ENCODE measurements at regions not wholly inside any gene's neighbourhood (a gene's known extent, or its start where the extent isn't known, plus 50 kb on each side); places are given as distances from the start of the nearest gene placed in this dataset.
"Not testable (repeated sequence)": the region's sequence is repeated elsewhere in the genome, so short reads cannot be mapped to it uniquely, and the experiment has no call there.

GRCh38 chr19:20294181-20294580, 127.2 kb downstream of the ZNF486 start:
- Mint-ChIP-seq H3K27ac (ENCODE audit: unreplicated experiment) (no peak overlapping the region), H3K9me3 (ENCODE audit: unreplicated experiment) (peaks cover 25% of the 10 kb centered on the region), H3K36me3 (ENCODE audit: unreplicated experiment) (no peaks in the 10 kb centered on the region), H3K4me1 (ENCODE audit: unreplicated experiment) (no peaks in the 10 kb centered on the region), H3K4me3 (ENCODE audit: unreplicated experiment) (no peak overlapping the region), H3K27me3 (ENCODE audit: unreplicated experiment) (no peaks in the 10 kb centered on the region)
- DNase-seq (ENCODE audit: extremely low spot score, unreplicated experiment), result no peak
- TF ChIP-seq, protein P1, sequence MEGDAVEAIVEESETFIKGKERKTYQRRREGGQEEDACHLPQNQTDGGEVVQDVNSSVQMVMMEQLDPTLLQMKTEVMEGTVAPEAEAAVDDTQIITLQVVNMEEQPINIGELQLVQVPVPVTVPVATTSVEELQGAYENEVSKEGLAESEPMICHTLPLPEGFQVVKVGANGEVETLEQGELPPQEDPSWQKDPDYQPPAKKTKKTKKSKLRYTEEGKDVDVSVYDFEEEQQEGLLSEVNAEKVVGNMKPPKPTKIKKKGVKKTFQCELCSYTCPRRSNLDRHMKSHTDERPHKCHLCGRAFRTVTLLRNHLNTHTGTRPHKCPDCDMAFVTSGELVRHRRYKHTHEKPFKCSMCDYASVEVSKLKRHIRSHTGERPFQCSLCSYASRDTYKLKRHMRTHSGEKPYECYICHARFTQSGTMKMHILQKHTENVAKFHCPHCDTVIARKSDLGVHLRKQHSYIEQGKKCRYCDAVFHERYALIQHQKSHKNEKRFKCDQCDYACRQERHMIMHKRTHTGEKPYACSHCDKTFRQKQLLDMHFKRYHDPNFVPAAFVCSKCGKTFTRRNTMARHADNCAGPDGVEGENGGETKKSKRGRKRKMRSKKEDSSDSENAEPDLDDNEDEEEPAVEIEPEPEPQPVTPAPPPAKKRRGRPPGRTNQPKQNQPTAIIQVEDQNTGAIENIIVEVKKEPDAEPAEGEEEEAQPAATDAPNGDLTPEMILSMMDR (IDR thresholded peaks at IDR 0.05), result no peak

GRCh38 chr19:20292520-20292919, 125.5 kb downstream of the ZNF486 start:
- not testable (repeated sequence) for DNase-seq (ENCODE audit: extremely low spot score, unreplicated experiment); H3K4me1 Mint-ChIP-seq (ENCODE audit: unreplicated experiment); H3K4me3 Mint-ChIP-seq (ENCODE audit: unreplicated experiment); H3K36me3 Mint-ChIP-seq (ENCODE audit: unreplicated experiment); H3K27me3 Mint-ChIP-seq (ENCODE audit: unreplicated experiment); H3K27ac Mint-ChIP-seq (ENCODE audit: unreplicated experiment)
- H3K9me3 Mint-ChIP-seq (ENCODE audit: unreplicated experiment), result peaks cover 22% of the 10 kb centered on the region

DNA sequence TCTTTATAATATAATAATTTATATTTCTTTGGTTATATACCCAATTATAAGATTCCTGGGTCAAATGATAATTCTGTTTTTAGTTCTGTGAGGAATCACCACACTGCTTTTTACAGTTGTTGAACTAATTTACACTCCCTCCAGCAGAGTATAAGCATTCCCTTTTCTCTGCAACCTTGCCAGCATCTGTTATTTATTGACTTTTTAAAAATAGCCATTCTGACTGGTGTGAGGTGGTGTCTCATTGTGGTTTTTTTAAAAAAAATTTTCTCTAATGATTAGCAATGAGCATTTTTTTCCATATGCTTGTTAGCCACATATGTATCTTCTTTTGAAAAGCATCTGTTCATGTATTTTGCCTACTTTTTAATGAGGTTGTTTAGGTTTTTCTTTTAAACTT, 122.2 kb downstream of the ZNF486 start:
- H3K9me3 Mint-ChIP-seq (ENCODE audit: unreplicated experiment), result peaks cover 26% of the 10 kb centered on the region
- DNase-seq (ENCODE audit: extremely low spot score, unreplicated experiment), result no peak
- H3K4me1 Mint-ChIP-seq (ENCODE audit: unreplicated experiment), result no peaks in the 10 kb centered on the region
- TF ChIP-seq, protein P1 (IDR thresholded peaks at IDR 0.05), result no peak
- no peak overlapping the region for H3K4me3 Mint-ChIP-seq (ENCODE audit: unreplicated experiment)
- H3K27me3 Mint-ChIP-seq (ENCODE audit: unreplicated experiment), result no peaks in the 10 kb centered on the region
- no peaks in the 10 kb centered on the region for H3K36me3 Mint-ChIP-seq (ENCODE audit: unreplicated experiment)
- no peak overlapping the region for H3K27ac Mint-ChIP-seq (ENCODE audit: unreplicated experiment)

- TF ChIP-seq, protein P1 (IDR thresholded peaks at IDR 0.05), result no peak
- Mint-ChIP-seq H3K27me3 (ENCODE audit: unreplicated experiment) (no peaks in the 10 kb centered on the region), H3K9me3 (ENCODE audit: unreplicated experiment) (peaks cover 22% of the 10 kb centered on the region), H3K36me3 (ENCODE audit: unreplicated experiment) (no peaks in the 10 kb centered on the region), H3K4me3 (ENCODE audit: unreplicated experiment) (no peak overlapping the region), H3K27ac (ENCODE audit: unreplicated experiment) (no peak overlapping the region), H3K4me1 (ENCODE audit: unreplicated experiment) (no peaks in the 10 kb centered on the region)
- no peak for DNase-seq (ENCODE audit: extremely low spot score, unreplicated experiment)
Observed at GRCh38 chr19:20287070-20287469, 120.1 kb downstream of the ZNF486 start.

DNA sequence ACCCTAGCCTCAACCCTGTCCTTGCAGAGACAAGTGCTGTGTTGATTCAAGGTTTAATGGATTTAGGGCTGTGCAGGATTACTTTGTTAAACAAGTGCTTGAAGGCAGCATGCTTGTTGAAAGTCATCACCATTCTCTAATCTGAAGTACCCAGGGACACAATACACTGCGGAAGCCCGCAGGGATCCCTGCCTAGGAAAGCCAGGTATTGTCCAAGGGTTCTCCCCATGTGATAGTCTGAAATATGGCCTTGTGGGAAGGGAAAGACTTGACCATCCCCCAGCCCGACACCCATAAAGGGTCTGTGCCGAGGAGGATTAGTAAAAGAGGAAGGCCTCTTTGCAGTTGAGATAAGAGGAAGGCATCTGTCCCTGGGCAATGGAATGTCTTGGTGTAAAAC, 118.9 kb downstream of the ZNF486 start:
- H3K36me3 Mint-ChIP-seq (ENCODE audit: unreplicated experiment); H3K27ac Mint-ChIP-seq (ENCODE audit: unreplicated experiment); H3K27me3 Mint-ChIP-seq (ENCODE audit: unreplicated experiment); H3K4me3 Mint-ChIP-seq (ENCODE audit: unreplicated experiment); DNase-seq (ENCODE audit: extremely low spot score, unreplicated experiment); H3K4me1 Mint-ChIP-seq (ENCODE audit: unreplicated experiment): not testable (repeated sequence)
- H3K9me3 Mint-ChIP-seq (ENCODE audit: unreplicated experiment), result peaks cover 28% of the 10 kb centered on the region

DNA sequence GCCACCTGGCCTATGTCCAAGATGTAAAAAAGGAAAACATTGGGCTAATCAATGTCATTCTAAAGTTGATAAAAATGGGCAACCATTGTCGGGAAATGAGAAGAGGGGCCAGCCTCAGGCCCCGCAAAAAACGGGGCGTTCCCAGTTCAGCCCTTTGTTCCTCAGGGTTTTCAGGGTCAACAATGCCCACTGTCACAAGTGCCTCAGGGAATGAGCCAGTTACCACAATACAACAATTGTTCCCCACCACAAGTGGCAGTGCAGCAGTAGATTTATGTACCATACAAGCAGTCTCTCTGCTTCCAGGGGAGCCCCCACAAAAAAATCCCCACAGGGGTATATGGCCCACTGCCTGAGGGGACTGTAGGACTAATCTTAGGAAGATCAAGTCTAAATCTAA, 112.5 kb downstream of the ZNF486 start:
- H3K9me3 Mint-ChIP-seq (ENCODE audit: unreplicated experiment), result peaks cover 12% of the 10 kb centered on the region

More for the DNA sequence above, 112.5 kb downstream of the ZNF486 start:
- Mint-ChIP-seq H3K27me3 (ENCODE audit: unreplicated experiment) (no peaks in the 10 kb centered on the region), H3K4me3 (ENCODE audit: unreplicated experiment) (no peak overlapping the region), H3K27ac (ENCODE audit: unreplicated experiment) (no peak overlapping the region), H3K36me3 (ENCODE audit: unreplicated experiment) (no peaks in the 10 kb centered on the region), H3K4me1 (ENCODE audit: unreplicated experiment) (no peaks in the 10 kb centered on the region)
- TF ChIP-seq, protein P1 (IDR thresholded peaks at IDR 0.05), result no peak
- DNase-seq (ENCODE audit: extremely low spot score, unreplicated experiment), result no peak

Data from osteocyte (in vitro differentiated cells).